Esophagus (tissue), 2 donors: ENCODE measurements at regions not wholly inside any gene's neighbourhood (a gene's known extent, or its start where the extent isn't known, plus 50 kb on each side); places are given as distances from the start of the nearest gene placed in this dataset.

Experiments used
- H3K27ac ChIP-seq, 2 donors: one replicate each; pipeline ENCODE4 v1.5.1; 2013; ENCODE audit warnings: low read depth in 2 of 2, mild to moderate bottlenecking in 2 of 2, inconsistent platforms in 1 of 2, low read length in 1 of 2, moderate library complexity in 1 of 2
- H3K27me3 ChIP-seq, 2 donors: one replicate each; pipeline ENCODE4 v1.6.1; 2013; ENCODE audit warnings: low read length in 2 of 2, control low read depth in 1 of 2, mild to moderate bottlenecking in 1 of 2; ENCODE audit not compliant: insufficient read depth in 2 of 2, control insufficient read depth in 1 of 2
- H3K36me3 ChIP-seq, 2 donors: one replicate each; pipeline ENCODE4 v1.6.1; 2013; ENCODE audit warnings: low read length in 1 of 2; ENCODE audit not compliant: control insufficient read depth in 2 of 2, insufficient read depth in 2 of 2
- H3K4me1 ChIP-seq, 2 donors: one replicate each; pipeline ENCODE4 v1.6.1; 2013; ENCODE audit warnings: low read length in 1 of 2; ENCODE audit not compliant: control insufficient read depth in 2 of 2, insufficient read depth in 2 of 2
- H3K4me3 ChIP-seq, 2 donors: one replicate each; pipeline ENCODE4 v1.5.1; 2013; ENCODE audit warnings: low read length in 2 of 2, mild to moderate bottlenecking in 2 of 2, low read depth in 1 of 2, moderate library complexity in 1 of 2
- H3K9me3 ChIP-seq, 2 donors: one replicate each; pipeline ENCODE4 v1.6.1; 2013; ENCODE audit warnings: mild to moderate bottlenecking in 2 of 2, low read depth in 1 of 2, low read length in 1 of 2, moderate library complexity in 1 of 2; ENCODE audit not compliant: control insufficient read depth in 2 of 2, insufficient read depth in 1 of 2
- WGBS, 2 donors: extraction: QIAGEN DNeasy Blood & Tissue Kit; methylation state at CpG; one replicate each; pipeline ENCODE4 v1.1.7; 2013; 5-methylcytosine and 5-hydroxymethylcytosine counted together
- donor health status: healthy with polysubstance abuse.
- donor health status: Bipolar disorder and iron deficiency.

DNA sequence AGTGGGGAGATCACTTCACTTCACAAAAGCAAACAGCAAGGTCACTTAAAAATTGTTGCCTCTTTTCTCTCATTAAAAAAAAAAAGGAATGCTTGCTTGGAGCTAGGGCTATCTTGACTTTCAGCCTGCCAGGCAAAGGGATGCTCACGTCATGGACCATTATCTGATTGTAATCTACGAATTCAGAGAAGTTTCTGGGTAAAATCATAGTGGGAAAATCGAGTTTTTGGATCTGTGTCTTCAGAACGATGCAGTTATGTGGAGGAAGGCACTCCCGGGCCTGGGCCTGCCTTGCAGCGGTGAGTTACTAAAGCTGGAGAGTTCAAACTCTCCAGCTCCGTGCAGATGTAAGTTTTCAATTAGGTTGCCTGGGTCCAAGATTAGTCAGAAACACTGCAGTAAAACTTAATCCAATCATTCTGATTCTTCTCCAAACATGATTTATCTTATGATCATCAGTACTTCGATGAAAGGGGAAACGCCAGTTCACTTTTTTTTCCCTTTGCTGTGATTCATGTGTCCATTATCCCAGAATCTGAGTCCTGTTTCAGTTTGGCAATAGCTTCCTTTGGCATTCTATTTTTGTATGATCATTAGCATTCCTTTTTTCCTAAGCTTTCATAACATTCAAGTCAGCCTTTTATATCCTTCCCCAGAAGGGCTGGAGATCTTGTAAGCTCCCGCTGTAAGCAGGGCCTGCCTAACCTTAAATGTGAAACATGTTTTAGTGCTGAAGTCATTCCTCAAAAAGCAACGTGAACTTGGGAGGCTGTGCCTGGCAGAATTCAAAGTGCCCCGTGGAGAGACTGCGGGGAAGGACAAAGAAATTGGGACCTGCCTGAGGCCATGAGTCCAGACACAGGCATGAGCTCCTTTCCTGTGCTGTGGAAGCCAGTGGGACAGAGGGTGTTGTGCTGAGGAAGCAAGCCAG lies 119.3 kb upstream of the TWIST2 start:
- WGBS, 2 donors, result 23 to 36% methylated on average over 13 of the region's 13 CpGs
- no peaks in the 10 kb centered on the region for H3K9me3 ChIP-seq
- no peaks in the 10 kb centered on the region for H3K27me3 ChIP-seq
- H3K4me1 ChIP-seq, result peaks cover 3 to 4% of the 10 kb centered on the region in 2 donors
- H3K27ac ChIP-seq, result peak overlapping the region; percentile 80 to 92
- H3K36me3 ChIP-seq, result no peaks in the 10 kb centered on the region
- H3K4me3 ChIP-seq, result no peak overlapping the region

- peaks cover 3 to 4% of the 10 kb centered on the region in 2 donors for H3K4me1 ChIP-seq
- WGBS, 2 donors, result 75 to 76% methylated on average over 11 of the region's 11 CpGs
- no peaks in the 10 kb centered on the region for H3K9me3 ChIP-seq
- H3K27me3 ChIP-seq, result no peaks in the 10 kb centered on the region
- no peak overlapping the region for H3K4me3 ChIP-seq
- H3K36me3 ChIP-seq, result no peaks in the 10 kb centered on the region
- peak overlapping the region; percentile 80 to 92 for H3K27ac ChIP-seq
Measured at GRCh38 chr2:238729261-238729935, 118.5 kb upstream of the TWIST2 start.

DNA sequence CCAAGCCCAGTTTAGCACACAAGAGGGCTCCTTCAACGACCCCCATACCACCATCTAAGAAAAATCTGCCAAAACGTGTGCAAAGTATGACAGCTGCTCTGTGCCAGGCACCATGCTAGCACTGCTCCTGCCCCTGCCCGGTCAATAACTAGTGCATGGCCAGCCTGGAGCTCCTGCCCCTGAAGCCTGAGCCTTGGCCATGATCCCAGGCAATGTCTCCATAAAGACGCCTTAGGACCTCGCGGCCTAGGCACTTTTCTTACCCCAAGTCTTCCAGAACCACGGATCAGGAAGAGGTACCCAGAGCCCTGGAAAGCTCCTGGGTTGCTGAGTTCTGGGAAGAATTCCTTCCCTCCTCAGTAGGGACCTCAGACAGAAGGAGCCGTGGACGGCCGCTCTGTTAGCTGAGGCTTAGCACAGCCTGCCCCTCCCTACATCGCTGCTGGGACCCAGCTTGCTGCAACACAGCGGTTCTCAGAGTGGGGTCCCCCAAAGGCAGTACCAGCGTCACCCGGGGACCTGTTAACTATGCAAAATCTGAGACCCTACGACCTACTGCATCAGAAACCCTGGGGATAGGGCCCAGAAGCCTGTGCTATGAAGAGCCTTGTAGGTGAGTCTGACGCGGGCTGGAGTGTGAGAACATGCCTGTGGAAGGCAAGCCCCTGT lies 117.8 kb upstream of the TWIST2 start:
- Histone ChIP-seq H3K4me3 (no peak overlapping the region), H3K27me3 (no peaks in the 10 kb centered on the region), H3K36me3 (no peaks in the 10 kb centered on the region), H3K27ac (peak overlapping the region; percentile 80 to 92), H3K4me1 (peaks cover 3 to 4% of the 10 kb centered on the region in 2 donors), H3K9me3 (no peaks in the 10 kb centered on the region)
- 83 to 88% methylated on average over 17 of the region's 17 CpGs for WGBS, 2 donors

DNA sequence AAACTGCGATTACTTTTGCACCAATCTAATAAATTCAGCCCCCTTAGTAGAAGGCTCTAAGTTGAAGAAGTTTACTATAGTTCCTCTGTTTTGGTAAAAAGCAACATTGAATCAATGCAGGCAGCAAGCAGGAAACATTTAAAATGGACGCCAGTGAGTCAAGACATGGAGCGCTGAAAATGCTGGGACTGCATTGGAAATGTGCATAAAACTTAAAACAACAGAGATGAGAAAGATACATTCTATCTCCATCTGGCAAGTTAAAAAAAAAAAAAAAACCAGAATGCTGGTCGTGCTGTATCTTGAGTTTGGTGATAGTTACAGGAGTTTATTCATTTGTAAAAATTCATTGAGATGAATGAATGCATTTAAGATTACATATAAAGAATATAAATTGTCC lies 117.0 kb upstream of the TWIST2 start:
- Histone ChIP-seq H3K27me3 (no peaks in the 10 kb centered on the region), H3K4me1 (peaks cover 3 to 4% of the 10 kb centered on the region in 2 donors), H3K4me3 (no peak overlapping the region), H3K9me3 (no peaks in the 10 kb centered on the region), H3K27ac (no peak overlapping the region), H3K36me3 (no peaks in the 10 kb centered on the region)
- 89 to 91% methylated on average over 4 of the region's 4 CpGs for WGBS, 2 donors

- no peak overlapping the region for H3K4me3 ChIP-seq
- no peaks in the 10 kb centered on the region for H3K36me3 ChIP-seq
- no peaks in the 10 kb centered on the region for H3K9me3 ChIP-seq
- peaks cover 3 to 4% of the 10 kb centered on the region in 2 donors for H3K4me1 ChIP-seq
- no peak overlapping the region for H3K27ac ChIP-seq
- no peaks in the 10 kb centered on the region for H3K27me3 ChIP-seq
- 68 to 70% methylated on average over 3 of the region's 3 CpGs for WGBS, 2 donors
Measured at GRCh38 chr2:238731961-238732360, 115.9 kb upstream of the TWIST2 start.

- Histone ChIP-seq H3K27ac (no peak overlapping the region), H3K4me1 (no peaks in the 10 kb centered on the region), H3K27me3 (no peaks in the 10 kb centered on the region), H3K4me3 (no peak overlapping the region), H3K36me3 (no peaks in the 10 kb centered on the region), H3K9me3 (no peaks in the 10 kb centered on the region)
- 76 to 81% methylated on average over 6 of the region's 6 CpGs for WGBS, 2 donors
Measured at GRCh38 chr2:238738917-238739316, 109.0 kb upstream of the TWIST2 start.

DNA sequence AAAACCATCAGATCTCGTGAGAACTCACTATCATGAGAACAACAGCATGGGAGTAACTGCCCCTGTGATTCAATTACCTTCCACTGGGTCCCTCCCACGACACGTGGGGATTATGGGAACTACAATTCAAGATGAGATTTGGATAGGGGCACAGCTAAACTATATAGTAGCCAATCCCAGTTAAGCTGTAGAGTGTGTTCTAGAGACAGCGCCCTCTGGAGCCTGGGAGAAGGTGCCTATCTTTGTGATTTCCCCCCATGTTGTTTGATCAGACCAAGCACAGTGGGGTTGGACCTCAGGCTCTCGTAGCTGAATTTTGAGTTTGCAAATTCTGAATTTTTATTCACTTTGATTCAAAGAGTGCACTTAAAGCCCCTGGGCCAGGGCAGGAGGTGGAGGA lies 108.2 kb upstream of the TWIST2 start:
- WGBS, 2 donors, result 73 to 75% methylated on average over 5 of the region's 5 CpGs

DNA sequence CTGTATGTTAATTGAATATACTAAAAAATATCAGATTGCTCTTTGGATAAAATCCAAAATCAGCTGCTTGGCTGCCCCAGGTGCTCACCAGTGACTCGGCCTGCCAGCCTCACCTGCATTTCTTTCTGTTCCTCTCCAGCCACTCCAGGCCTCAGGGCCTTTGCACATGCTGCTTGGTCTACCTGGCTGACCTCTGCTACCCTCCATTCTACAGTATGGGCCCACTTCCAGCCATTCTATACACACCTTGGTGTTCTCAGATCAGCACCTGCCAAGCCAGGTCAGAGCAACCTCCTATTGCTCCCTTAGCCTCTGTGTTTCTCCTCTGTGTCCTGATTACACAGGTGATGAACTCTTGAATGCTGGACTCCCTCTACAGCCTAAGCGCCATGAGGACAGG lies 106.6 kb upstream of the TWIST2 start:
- H3K4me1 ChIP-seq, result no peaks in the 10 kb centered on the region
- no peaks in the 10 kb centered on the region for H3K9me3 ChIP-seq
- no peak overlapping the region for H3K4me3 ChIP-seq
- H3K27ac ChIP-seq, result no peak overlapping the region
- no peaks in the 10 kb centered on the region for H3K36me3 ChIP-seq
- 85% methylated on average over 2 of the region's 2 CpGs for WGBS, 2 donors
- no peaks in the 10 kb centered on the region for H3K27me3 ChIP-seq

More for the DNA sequence above, 108.2 kb upstream of the TWIST2 start:
- Histone ChIP-seq H3K27ac (no peak overlapping the region), H3K9me3 (no peaks in the 10 kb centered on the region), H3K27me3 (no peaks in the 10 kb centered on the region), H3K36me3 (no peaks in the 10 kb centered on the region), H3K4me1 (no peaks in the 10 kb centered on the region), H3K4me3 (no peak overlapping the region)

- Histone ChIP-seq H3K4me1 (no peaks in the 10 kb centered on the region), H3K4me3 (no peak overlapping the region), H3K9me3 (peaks cover 0 to 1% of the 10 kb centered on the region in 2 donors), H3K36me3 (no peaks in the 10 kb centered on the region), H3K27me3 (no peaks in the 10 kb centered on the region), H3K27ac (no peak overlapping the region)
- 69 to 70% methylated on average over 3 of the region's 3 CpGs for WGBS, 2 donors
Measured at GRCh38 chr2:238742066-238742465, 105.8 kb upstream of the TWIST2 start.
